NOMO-1 treated with DMSO at 0.1 percent for 48 hours (cell line): ENCODE measurements at regions not wholly inside any gene's neighbourhood (a gene's known extent, or its start where the extent isn't known, plus 50 kb on each side); places are given as distances from the start of the nearest gene placed in this dataset.
"Not testable (repeated sequence)": the region's sequence is repeated elsewhere in the genome, so short reads cannot be mapped to it uniquely, and the experiment has no call there.

Source experiments
- DNase-seq: peaks from one replicate; lab custom pipeline; 2025; ENCODE audit not compliant: unreplicated experiment; lab: John Stamatoyannopoulos, UW

DNA sequence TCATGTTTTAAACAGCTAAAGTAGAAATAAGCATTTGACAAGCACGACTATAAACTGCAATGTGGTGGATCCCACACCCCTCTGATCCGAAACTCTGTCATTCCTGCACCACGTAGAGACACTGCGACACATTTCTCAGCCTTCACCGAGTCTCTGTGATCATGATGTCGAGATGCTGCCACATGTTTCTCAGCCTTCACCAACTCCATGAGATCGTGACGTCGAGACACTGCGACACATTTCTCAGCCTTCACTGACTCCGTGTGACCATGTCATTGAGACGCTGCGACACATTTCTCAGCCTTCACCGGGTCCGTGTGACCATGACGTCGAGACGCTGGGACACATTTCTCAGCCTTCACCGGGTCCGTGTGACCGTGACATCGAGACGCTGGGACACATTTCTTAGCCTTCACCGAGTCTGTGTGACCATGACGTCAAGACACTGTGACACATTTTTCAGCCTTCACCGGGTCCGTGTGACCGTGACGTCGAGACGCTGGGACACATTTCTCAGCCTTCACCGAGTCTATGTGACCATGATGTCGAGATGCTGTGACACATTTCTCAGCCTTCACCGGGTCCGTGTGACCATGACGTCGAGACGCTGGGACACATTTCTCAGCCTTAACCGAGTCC lies 143.0 kb downstream of the TTLL2 start:
- no peak for DNase-seq

- DNase-seq = no peak
These were observed 144.2 kb downstream of the TTLL2 start for GRCh38 chr6:167469101-167469500.

GRCh38 chr6:167469672-167470071 lies 144.8 kb downstream of the TTLL2 start:
- DNase-seq = no peak

DNA sequence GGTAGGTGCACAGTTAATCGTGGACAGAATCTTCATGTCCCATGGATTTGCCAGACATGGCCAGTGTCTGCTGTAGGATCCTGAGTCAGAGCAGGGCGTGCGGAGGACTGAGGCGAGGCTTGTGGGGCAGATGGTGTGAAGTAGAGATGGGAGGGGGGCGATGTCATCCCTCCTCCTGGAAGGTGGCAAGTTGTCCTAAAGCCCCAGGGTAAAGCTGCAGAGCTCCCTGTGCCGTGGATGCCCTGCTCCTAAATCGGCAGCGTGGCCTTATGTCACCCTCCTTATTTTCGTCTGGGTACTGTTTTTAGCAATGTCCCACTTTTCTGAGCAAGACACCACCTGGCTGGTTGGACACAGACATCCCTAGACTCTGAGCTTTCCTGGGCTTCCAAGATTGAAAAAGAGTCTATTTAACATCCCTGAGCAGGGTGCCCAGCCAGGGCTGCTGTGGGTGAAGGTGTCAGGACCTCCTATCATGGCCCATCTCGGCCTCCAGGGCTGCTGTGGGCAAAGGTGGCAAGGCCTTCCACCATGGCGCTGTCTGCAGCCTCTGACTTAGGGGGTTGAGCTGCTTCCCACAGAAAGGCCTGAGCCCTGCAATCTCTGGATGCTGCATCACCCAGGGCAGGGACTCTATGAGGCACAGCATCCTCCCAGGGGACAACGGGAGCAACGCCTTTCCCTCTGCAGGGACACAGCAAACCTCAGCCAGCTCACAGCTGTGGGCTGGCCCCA lies 145.4 kb downstream of the TTLL2 start:
- no peak for DNase-seq

DNA sequence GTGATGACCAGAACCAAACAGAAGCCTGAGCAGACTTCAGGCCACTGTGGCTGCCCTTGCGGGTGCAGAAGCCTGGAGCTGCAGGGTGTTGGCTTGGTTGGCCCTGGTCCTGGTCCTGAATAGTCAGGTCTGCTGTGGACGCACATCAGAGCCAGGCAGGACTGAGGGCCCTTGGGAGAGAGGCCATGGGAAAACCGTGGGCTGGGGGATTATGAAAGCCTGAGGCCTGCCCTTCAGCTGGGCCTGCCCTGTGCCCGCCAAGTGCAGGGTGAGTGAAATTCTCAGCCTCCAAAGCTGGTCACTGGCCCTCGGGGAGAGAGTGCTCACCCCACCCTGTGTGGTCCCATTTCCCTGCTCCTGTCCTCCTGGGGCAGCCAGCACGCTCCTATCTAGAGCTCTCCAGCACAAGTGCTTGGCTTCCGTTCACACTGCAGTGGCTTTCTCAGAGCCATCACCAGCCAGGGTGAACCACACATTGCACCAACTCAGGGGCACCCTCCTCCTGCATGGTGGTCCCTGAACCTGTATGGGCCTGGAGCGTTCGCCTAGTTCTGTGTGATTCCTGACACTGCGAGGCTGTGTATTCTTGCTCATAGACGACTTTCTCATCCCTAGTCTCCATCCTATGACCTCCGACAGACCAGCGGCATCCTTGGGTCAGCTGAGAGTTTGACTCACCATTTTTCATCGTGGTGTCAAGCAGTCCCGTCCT lies 146.1 kb downstream of the TTLL2 start:
- DNase-seq = no peak

GRCh38 chr6:167471548-167471930 lies 146.7 kb downstream of the TTLL2 start:
- DNase-seq = no peak

- DNase-seq = no peak
These were observed 147.3 kb downstream of the TTLL2 start for GRCh38 chr6:167472148-167472547.

- no peak for DNase-seq
These were observed 148.0 kb downstream of the TTLL2 start for GRCh38 chr6:167472880-167473279.

DNA sequence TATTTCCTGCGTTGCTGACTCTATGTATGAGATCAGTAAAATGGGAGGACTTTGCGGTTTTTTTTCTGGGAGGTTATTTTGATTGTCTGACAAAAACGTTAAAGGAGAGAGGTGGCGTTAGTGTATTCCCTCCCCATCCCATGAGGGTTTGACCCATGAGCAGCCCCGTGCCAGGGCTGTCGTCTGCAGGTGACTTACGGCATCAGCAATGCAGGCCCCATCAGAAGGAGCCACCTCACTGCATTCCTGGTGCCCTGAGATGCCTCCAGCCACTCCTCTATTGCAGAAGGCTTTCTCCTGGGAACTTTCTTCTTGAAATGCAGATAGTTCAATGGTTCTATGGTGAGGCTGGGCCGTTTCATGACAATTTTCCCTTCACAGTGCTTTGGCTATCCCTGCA lies 149.3 kb downstream of the TTLL2 start:
- DNase-seq = no peak

- DNase-seq = no peak
These were observed 149.8 kb downstream of the TTLL2 start for GRCh38 chr6:167474725-167475124.

DNA sequence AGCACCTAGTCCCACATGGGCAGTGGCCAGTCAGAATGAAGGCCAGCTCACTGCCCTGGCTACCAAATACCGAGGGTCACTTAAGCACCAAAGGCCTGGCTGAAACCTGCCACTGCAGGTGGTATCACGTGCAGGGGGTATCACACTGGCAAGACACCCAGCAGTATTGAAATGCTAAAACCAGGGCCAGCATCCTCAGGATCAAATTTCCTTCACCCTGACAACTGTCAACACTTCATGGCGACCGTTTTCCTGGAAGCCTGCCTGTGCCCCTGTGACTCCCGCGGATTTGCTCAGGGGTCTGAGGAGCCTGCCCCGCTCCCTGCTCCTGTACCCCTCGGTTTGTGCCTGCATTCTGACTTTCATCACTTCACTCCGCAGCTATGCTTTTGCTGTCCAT lies 151.1 kb downstream of the TTLL2 start:
- DNase-seq = no peak

GRCh38 chr6:167476844-167477595 lies 152.1 kb downstream of the TTLL2 start:
- no peak for DNase-seq

DNA sequence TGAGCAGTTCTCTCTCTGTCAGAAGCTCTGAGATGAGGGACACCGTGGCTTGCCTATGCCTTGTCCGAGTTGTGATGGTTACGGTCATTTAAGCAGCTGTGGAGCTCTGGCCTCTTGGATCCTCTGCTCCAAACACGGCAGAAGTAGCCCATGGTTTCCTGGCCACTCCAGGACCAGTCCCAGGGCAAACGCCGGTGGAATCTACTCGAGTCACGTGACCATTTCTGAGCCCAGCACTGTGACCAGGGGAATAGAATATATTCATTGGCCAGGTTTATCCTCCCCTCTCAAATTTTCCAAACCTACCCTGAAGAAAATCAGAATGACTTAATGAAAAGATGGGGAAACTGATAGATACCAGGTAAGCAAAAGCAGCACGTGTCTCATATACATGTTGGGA lies 152.8 kb downstream of the TTLL2 start:
- DNase-seq = no peak

GRCh38 chr6:167479301-167479700 lies 154.4 kb downstream of the TTLL2 start:
- DNase-seq = no peak

GRCh38 chr6:167479901-167480648 lies 155.2 kb downstream of the TTLL2 start:
- DNase-seq = peak; percentile 53

GRCh38 chr6:167481307-167481926 lies 156.5 kb downstream of the TTLL2 start:
- no peak for DNase-seq

DNA sequence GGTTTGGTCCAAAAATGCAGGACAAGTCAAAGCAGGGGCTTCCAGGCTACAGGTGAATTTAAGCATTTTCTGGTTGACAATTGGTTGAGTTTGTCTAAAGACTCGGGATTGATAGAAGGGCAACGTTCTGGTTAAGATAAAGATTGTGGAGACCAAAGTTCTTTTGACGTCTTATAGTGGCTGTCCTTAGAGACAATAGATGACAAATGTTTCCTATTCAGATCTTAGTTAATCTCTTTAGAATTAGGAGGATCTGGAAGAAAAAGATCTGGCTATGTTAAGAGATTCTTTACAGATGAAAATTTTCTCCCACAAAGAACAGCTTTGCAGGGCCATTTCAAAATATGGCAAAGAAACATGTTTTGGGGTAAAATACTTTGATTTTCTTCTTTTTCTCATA lies 157.9 kb downstream of the TTLL2 start:
- DNase-seq = not testable (repeated sequence)

DNA sequence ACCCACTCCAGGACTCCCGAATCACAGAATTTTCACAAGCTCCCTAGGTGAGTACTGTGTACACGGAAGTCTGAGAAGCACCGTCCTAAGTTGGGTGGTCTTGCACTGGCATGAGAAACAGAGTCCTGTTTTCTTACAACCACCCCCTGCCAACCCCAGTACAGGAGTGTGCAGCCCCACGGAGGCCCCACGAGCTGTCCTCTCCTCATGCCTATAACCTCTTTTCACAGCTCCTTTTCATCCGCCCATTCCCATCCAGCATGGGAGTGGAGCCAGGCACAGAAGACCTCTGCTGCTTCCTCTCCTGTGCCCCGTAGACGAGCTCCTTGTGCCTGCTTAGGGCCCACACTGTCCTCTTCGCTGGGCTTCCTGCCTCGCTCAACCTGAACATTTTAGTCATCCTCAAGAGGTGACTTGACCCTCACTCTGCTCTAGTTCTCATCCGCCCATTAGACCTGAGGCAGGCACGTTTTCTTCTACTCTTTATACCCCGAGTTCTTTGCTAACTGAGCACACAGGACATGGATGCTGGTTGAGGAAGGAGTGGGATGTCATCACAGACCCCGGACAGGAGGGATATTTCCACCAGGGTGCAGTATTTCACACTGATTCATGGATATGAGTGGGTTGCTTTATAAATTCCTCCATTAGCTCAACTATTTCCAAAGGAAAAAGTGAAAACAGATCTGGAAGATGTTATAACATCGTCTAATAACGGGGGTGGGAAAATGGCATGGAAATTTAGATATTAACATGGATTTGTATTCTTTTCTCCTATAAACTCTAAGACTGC lies 160.5 kb downstream of the TTLL2 start:
- no peak for DNase-seq
